ENCODE measurements at regions not wholly inside any gene's neighbourhood (a gene's known extent, or its start where the extent isn't known, plus 50 kb on each side); places are given as distances from the start of the nearest gene placed in this dataset.
"Not testable (repeated sequence)": the region's sequence is repeated elsewhere in the genome, so short reads cannot be mapped to it uniquely, and the experiment has no call there.

DNA sequence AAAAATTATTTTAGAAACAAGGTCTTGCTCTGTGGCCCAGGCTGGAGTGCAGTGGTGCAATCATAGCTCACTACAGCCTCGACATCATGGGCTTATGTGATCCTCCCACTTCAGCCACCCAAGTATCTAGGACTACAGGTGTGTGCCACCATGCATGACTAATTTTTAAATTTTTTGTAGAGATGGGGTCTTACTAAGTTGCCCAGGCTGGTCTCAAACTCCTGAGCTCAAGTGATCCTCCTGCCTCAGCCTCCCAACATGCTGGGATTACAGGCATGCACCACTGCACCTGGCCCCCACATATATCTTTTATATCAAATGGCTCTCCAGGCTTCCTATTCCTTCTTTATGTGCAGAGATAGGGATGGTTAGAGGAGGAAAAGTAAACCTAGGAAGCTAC lies 91.2 kb upstream of the SVIL start:
- DNase-seq (ENCODE audit: low read depth in 2 of 2), result not testable (repeated sequence)

DNA sequence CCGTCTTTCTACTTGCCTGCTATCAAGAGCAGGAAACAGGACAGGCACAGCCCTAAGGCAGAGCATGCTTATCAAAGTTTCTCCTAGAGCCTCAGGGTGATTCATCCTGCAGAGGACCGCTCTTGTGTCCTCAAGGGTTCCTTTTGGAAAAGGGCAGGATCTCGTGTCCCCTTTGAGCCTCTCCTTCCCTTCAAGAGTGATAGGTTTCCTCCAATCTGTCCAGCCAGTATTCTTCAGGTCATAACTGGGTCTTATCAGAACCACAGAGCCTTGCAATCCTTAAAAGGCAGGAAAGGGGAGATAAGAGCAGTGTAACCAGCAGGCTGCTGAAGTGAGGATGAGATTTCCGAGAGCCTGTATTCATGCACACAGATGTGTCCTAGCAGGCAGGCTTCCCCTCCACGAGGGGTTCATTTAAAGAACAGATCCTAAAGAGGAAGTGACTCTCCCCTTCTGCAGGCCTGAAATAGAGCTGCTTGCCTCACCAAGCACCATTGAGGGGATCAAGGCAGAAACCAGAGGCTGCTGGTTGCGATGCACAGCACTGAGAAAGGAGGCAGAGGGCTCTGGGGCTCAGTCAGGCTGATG lies 90.5 kb upstream of the SVIL start:
- DNase-seq (ENCODE audit: low read depth in 2 of 2), result no peak

DNA sequence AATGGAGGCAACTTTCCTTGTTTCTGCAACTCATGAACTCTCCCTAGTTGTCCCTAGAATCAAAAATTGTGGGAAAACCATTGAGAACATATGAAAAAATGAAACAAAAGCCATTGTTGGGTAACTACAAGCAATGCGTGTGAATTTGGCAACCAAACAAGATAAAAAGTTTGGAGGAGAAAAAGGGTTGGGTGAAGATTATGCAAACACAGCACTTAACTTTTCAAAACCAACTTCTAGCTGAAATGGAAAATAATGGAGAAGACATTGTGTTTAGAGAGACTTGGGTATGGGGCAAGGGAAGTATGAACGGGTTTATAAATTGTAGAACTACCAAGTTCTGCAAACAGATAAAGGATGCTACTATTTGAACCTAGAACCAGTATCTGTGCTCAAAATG lies 89.0 kb upstream of the SVIL start:
- no peak for DNase-seq (ENCODE audit: low read depth in 2 of 2)

DNA sequence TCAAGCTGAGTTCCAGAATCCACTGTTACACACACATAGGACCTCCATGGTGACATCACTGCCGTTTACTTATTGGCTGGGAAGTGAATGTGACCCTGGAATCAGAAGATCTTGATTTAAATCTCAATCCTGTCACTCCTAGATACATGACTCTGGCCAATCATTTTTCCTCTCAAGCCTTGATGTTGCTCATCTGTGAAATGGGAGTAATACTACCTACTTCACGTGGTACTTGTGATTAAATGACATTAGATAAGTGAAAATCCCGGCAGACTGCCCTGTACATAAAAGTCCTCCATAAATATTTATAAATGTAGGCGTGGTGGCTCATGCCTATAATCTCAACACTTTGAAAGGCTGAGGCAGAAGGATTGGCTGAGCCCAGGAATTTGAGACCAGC lies 88.0 kb upstream of the SVIL start:
- no peak for DNase-seq (ENCODE audit: low read depth in 2 of 2)

DNA sequence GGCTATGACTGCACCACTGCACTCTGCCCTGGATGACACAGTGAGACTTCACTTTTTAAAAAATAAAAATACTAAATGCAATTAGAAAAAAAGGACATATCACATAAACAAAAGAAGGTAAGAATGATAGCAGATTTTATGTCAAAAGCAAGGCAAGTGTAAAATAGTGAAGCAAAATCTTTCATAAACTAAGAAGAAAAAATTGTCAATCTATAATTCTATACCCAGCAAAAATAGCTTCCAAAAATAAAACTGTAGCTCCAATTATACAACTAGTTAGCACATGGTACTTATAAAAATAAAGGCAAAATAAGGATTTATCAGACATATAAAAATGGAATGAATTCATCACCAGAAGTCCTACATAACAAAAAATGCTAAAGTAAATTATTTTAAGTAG lies 85.4 kb upstream of the SVIL start:
- DNase-seq (ENCODE audit: low read depth in 2 of 2), result no peak

DNA sequence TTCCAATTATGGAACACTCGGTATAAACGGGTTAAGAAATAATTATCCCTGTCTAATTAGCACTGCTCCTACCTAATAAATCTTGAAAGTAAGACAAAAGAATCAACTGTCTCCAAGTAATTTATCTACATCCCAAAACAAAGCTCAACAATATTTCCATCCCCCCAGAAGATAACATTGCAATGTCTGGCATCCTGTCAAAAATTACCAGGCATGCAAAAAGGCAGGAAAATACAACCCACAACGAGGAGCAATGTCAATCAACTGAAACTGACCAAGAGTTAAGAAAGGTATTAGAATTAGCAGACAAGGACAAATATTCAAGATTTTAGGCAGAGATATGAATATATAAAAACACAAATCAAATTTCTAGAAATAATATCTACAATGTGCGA lies 84.5 kb upstream of the SVIL start:
- no peak for DNase-seq (ENCODE audit: low read depth in 2 of 2)

DNA sequence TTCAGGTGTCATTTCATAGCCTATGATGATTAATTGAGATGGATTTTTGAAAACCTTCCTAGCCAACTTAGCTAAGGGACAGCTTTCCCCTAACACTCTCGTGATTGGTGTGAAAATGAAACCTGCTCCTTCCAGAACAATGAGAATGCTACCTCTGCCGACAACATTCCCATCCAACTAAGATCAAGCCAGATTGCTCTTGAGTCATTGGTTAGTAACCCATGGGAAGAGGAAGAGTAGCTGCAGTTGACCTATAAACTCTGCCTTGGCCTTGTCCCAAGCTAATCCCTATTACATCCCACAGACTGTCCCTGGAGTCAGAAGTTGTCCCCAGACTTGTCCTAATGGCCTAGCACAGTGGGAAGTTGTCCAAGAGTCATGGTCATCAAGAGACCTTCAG lies 80.5 kb upstream of the SVIL start:
- DNase-seq (ENCODE audit: low read depth in 2 of 2), result no peak

DNA sequence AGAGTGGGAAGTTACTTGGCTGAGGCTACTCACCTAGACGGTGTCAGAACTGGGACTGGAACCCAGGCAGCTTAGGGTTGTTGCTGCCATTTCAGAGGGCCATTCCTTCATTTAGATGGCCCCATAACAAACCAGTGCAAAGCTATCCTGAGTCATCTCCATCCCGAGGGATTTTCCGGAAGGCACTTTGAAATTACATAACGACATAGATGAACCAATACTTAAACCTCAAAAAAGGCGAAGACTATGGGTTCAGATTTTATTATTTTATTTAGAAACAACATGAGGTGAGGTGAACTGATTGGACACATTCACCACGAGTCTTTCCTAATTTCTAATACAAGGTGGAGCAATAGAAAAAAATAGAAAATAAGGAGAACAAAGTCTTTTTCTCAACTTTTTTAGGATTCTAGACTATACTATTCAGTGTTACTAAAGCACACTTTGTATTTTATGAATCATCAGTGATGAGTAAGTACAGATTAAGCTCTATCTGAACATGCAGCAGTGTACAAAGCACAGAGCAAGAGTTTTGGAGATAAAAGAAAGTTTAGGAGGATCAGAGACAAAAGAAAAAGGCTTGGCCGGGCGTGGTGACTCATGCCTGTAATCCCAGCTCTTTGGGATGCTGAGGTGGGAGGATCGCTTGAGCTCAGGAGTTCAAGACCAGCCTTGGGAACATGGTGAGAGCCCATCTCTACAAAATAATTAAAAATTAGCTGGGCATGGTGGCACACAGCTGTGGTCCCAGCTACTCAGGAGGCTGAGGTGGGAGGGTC lies 79.5 kb upstream of the SVIL start:
- no peak for DNase-seq (ENCODE audit: low read depth in 2 of 2)

DNA sequence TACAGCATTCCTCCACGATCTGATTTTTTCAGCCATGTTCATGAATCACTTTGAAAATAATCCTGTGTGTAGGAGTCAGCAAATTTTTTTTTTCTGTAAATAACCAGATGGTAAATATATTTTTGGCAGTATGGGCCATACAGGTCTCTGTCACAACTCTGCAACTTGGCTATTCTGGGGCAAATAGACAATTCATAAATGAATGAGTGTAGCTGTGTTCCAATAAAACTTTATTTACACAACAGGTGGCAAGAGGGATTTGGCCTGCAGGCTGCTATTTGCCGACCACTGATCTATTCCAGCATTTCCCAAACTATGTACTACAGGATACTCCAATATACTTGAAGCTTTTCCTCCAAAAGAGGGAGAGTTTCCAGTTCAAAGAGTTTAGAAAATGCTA lies 78.7 kb upstream of the SVIL start:
- no peak for DNase-seq (ENCODE audit: low read depth in 2 of 2)

DNA sequence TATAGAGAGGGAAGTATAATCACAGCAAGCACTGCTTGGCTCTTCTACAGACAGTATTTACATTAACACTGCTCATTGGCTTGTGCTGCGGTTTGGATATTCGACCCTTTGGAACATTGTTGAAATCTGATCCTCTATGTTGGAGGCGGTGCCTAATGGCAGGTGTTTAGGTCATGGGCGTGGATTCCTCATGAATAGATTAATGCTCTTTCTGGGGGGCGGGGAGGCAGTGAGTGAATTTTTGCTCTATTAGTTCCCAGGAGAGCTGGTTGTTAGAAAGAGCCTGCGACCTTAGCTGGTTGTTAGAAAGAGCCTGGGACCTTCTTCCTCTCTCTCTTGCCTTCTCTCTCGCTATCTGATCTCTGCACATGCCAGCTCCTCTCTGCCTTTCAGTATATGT lies 77.3 kb upstream of the SVIL start:
- DNase-seq (ENCODE audit: low read depth in 2 of 2), result no peak

DNA sequence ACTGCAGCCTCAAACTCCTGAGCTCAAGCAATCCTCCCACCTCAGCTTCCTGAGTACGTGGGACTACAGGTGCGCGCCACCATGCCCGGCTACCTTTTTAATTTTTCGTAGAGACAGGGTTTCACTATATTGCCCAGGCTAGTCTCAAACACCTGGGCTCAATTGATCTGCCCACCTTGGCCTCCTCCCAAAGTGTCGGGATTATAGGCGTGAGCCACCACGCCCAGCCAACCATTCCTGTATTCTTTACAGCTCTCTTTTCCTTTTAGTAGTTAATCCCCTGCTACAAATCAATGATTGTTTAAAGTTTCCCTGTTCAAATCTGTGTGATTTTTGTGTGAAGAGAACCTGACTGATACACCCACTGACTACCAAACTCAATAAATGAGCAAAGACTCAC lies 75.4 kb upstream of the SVIL start:
- DNase-seq (ENCODE audit: low read depth in 2 of 2), result no peak

DNA sequence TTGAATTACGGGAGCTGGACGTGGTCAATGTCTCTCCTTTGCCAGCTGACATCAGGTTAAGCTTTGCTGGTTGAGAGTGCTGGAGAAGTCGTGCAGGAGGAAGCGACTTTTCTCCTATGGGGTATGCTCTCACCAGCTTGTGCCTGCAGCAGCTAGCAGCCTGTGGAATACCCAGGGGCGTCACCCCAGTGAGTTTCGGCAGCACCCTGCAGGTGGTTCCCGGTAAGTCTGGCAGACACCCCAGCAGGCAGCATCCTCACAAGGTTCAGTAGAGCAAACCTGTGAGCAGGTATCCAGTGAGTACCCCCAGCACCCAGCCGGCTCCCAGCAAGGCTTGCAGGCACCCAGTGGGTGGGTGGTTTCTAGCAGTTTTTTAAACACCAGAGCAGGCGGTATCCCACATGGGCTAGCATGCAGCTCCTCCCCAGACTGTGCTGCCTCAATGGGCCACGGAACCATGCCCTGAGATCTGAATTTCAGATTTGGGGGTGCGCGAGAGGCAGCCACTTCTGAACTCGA lies 74.8 kb upstream of the SVIL start:
- no peak for DNase-seq (ENCODE audit: low read depth in 2 of 2)

DNA sequence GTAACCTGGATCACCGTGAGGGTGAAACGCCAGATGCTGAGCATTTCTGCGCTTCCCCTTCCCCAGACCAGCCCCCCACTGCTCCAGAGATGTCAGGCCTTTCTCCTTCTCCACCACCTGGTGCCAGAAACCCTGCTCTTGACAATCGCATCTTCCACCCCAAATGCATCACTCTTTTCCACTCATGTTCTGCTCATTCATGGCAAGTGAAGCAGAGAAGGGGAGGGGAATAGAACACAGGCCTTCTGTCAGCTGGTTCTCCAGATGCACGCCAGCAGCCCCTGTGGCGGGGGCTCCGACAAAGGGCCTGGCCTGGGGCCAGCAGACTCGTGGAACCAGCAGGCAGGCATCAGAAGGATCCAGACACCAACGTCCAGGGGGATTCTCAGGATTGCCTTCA lies 68.5 kb upstream of the SVIL start:
- no peak for DNase-seq (ENCODE audit: low read depth in 2 of 2)

DNA sequence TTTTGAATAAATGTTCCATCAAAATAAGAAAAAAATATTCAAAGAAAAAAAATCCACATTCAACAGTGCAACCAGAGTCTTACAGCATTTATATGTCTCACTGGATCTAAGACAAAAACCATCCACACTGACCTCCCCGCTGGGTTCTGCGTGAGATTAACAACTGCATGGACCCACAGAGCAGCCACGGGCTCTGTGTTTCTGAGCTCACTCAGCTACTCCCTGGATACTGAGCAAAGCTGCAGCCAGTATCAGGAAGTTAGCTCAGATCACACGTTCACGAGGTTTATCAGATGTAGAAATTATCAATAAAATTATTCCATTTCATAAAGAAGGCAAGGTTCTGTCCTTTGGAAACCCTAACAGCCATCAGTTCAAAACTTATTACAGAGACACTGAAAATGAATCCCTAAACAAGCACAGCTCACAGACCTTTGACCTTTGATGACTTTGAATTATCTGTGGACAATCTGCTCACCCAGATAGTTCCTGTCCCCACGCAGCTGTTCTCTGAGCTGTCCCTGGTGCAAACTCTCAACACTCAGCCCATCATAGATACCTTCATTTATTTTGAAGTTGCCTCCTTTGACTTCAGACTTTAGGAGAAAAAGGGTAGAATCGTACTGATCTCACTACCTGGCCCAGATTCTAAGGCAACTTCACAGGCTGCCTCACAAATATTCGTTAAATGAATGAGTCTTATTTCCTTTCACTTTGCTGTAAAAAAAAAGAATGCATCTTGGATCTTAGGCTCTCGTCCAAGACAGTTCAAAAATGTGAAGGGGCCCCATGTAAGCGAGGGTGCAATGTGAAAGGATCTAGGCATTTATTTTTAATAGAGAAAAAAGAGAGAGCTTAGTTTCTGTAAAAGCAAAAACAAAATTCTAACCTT lies 67.7 kb upstream of the SVIL start:
- DNase-seq (ENCODE audit: low read depth in 2 of 2), result no peak

DNA sequence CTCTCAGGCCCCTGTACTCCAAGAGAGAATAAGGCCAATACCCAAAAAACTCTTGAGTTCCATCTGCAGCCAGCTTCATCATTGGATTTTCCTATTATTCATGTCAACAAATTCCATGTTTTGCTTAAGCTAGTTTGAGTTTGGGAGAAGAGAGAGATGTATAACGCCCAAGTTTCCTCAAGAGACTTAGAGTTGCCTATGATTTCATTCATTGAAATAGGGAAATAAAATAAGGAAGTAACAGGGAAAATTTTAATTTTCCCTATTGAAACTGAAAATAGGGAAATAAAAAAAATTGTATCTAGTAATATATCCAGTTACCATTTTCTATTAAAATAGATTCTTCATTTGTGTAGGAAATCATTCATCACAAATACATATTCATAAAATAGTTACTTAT lies 66.5 kb upstream of the SVIL start:
- no peak for DNase-seq (ENCODE audit: low read depth in 2 of 2)

DNA sequence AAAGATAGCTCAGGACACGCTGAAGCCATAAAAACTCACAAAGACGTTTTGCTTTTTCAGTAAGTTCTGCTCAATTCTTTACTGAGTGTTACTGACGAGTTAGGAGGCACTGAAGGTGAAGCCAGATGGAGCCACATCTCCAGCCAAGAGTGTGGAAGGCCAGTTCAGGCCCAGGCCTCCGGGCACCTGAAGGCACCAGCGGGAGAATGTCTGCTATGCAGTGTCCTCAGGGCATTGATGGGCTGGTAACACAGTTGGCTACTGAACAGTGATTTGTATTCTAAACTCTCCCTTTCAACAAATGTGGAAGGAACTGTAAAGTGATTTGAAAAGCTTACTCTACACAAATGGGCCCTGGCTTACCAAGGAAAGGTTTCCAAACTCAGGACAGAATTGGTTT lies 64.8 kb upstream of the SVIL start:
- DNase-seq (ENCODE audit: low read depth in 2 of 2), result no peak

DNA sequence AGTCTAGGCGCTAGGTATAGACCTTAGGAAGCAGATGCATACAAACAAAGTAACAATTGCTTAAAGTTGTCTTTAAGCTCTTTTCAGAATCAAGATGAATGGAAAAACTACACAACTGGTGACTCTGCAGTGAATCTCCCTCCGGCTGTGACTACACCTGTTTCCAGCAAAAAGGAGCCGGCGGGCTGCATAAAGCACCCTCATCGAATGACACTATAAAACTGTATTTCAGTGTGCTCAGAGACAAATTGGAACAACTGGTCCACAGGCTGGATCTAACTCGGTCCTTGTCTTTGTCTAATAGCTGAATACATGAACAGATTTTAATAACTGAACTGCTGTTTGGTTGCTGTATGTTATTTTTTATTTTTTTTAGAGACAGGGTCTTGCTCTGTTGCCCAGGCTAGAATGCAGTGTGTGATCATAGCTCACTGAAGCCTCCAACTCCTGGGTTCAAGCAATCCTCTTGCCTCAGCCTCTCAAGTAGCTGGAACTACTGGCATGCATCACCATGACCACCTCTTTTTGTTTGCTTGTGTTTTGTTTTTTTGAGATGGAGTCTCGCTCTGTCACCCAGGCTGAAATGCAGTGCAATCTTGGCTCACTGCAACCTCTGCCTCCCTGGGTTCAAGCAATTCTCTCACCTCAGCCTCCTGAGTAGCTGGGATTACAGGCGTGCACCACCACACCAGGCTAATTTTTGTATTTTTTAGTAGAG lies 64.2 kb upstream of the SVIL start:
- no peak for DNase-seq (ENCODE audit: low read depth in 2 of 2)

DNA sequence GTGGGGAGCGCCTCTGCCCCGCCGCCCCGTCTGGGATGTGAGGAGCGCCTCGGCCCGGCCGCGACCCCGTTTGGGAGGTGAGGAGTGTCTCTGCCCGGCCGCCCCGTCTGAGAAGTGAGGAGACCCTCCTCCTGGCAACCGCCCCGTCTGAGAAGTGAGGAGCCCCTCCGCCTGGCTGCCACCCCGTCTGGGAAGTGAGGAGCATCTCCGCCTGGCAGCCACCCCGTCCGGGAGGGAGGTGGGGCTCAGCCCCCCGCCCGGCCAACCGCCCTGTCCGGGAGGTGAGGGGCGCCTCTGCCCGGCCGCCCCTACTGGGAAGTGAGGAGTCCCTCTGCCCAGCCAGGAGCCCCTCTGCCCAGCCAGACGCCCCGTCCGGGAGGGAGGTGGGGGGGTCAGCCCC lies 61.8 kb upstream of the SVIL start:
- not testable (repeated sequence) for DNase-seq (ENCODE audit: low read depth in 2 of 2)

DNA sequence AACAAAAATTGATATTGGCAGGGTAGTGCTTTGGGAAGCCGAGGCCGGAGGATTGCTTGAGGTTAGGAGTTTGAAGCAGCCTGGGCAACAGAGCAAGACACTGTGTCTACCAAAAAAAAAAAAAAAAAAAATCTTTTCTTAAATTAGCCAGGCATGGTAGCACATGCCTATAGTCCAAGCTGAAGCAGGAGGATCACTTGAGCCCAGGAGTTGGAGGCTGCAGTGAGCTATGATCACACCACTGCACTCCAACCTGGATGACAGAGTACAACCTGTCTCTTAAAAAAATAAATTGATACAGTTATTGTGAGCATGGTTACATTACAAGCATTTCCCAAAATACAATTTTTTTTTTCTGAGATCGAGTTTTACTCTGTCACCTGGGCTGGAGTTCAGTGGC lies 59.4 kb upstream of the SVIL start:
- DNase-seq (ENCODE audit: low read depth in 2 of 2), result no peak

DNA sequence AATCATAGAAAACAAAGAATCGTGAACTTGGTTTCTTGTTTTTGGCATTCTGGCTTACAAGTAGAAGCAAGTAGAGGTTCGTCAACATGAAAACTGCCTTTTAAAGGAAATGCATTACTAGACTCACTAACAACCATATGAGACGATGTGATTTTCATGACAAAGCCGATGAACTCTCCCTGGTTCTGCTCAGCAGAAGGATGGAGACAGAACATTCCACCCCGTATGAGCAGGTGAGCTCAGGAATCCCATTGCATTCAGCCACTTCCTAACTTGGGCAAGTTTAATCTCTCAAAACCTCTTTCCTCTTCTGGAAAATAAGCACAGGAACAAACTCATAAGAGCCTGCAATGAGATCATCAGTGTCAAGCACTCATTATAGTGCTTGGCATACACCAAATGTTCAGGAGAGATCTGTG lies 57.4 kb upstream of the SVIL start:
- DNase-seq (ENCODE audit: low read depth in 2 of 2), result no peak

DNA sequence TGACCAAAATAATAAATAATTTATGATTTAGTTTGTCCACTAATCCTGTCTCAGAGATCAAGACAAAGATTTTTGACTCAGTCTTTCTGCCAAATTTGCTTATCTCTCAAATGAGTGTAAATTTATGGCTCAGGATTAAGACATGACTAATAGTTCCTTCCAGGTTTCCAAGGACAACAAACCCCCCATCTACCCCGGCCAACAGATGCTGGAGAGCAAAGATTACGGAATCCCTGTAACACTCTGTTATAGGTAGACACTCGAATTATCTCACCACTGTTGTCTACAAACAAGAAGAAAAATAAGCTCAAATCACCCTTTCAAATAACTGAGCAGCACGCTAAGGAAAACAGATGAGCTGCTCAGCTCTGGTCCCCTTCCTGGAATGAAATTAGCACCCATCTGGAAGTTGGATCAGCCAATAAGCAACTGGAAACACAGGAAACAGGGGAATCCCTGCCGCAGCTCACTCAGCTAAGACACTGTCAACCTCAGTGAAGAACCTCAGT lies 56.8 kb upstream of the SVIL start:
- no peak for DNase-seq (ENCODE audit: low read depth in 2 of 2)

DNA sequence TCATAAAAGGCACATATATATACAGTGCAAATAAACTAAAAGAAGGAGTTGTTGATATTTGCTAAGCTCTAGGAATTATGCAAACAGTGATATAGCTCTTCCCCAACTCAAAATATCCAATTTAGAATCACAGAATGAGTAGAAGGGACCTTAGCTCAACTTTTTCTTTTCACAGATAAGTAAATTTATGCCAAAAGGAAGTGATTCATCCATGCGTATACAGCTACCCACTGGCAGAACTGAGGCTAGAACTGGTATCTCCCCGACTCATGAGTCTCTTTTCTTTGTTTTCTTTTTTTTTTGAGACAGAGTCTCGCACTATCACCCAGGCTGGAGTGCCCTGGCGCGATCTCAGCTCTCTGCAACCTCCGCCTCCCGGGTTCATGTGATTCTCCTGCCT lies 54.2 kb upstream of the SVIL start:
- no peak for DNase-seq (ENCODE audit: low read depth in 2 of 2)

Data from stimulated activated CD8-positive, alpha-beta memory T cell treated with anti-CD3 and anti-CD28 coated beads, Interleukin-15, amount 100 ng/mL, for 48 hours (primary cell).